Suprapubic skin (tissue), 4 donors: ENCODE measurements at regions not wholly inside any gene's neighbourhood (a gene's known extent, or its start where the extent isn't known, plus 50 kb on each side); places are given as distances from the start of the nearest gene placed in this dataset.

Source experiments
- DNase-seq, 2 donors: peaks; one replicate each; pipeline ENCODE4 v3.0.0-alpha.2; 2019; ENCODE audit warnings: low spot score in 2 of 2
- H3K27ac ChIP-seq: fragments of 200-600 bp; sonication (generic); one replicate; pipeline ENCODE4 v1.5.1; 2019
- H3K27me3 ChIP-seq: fragments of 200-600 bp; sonication (generic); one replicate; pipeline ENCODE4 v1.5.1; 2019
- H3K36me3 ChIP-seq: fragments of 200-600 bp; sonication (generic); one replicate; pipeline ENCODE4 v1.5.1; 2019
- H3K4me1 ChIP-seq: fragments of 200-600 bp; sonication (generic); one replicate; pipeline ENCODE4 v1.5.1; 2019
- H3K4me3 ChIP-seq: fragments of 200-600 bp; sonication (generic); one replicate; pipeline ENCODE4 v1.5.1; 2019; ENCODE audit warnings: mild to moderate bottlenecking
- H3K9me3 ChIP-seq: fragments of 200-600 bp; sonication (generic); one replicate; pipeline ENCODE4 v1.5.1; 2019
- CTCF ChIP-seq, 2 donors: fragments of 200-600 bp in 1 of 2; fragments of 450-650 bp in 1 of 2; sonication (generic) in 1 of 2; IDR thresholded peaks; one replicate each; pipeline ENCODE4 v1.5.1; 2016 to 2019; ENCODE audit warnings: antibody characterized with exemption in 2 of 2, mild to moderate bottlenecking in 1 of 2, moderate library complexity in 1 of 2
- EP300 ChIP-seq: sonication (generic); formaldehyde crosslinking; IDR thresholded peaks from one replicate; pipeline ENCODE4 v1.6.1; 2017; ENCODE audit warnings: antibody characterized with exemption
- POLR2A ChIP-seq, 2 donors: fragments of 450-650 bp; IDR thresholded peaks; one replicate each; pipeline ENCODE4 v1.6.1; 2017; ENCODE audit warnings: antibody characterized with exemption in 2 of 2, mild to moderate bottlenecking in 2 of 2, moderate library complexity in 2 of 2
- POLR2AphosphoS5 ChIP-seq, 3 donors: sonication (generic); formaldehyde crosslinking; IDR thresholded peaks; one replicate each; pipeline ENCODE4 v1.6.1; 2017; ENCODE audit warnings: antibody characterized with exemption in 3 of 3
- WGBS: methylation state at CpG from one replicate; pipeline ENCODE4 v1.1.5; 2018; 5-methylcytosine and 5-hydroxymethylcytosine counted together

- TF ChIP-seq CTCF (IDR thresholded peaks at IDR 0.05): no peak
- no peaks in the 10 kb centered on the region for H3K27me3 ChIP-seq
- no peaks in the 10 kb centered on the region for H3K4me1 ChIP-seq
- DNase-seq: no peak
- no peak overlapping the region for H3K27ac ChIP-seq
- H3K9me3 ChIP-seq: no peaks in the 10 kb centered on the region
- 23% methylated on average over 1 of the region's 1 CpG for WGBS
- H3K36me3 ChIP-seq: no peaks in the 10 kb centered on the region
- H3K4me3 ChIP-seq: no peak overlapping the region
These were observed 578.8 kb downstream of the CDH11 start for GRCh38 chr16:64543031-64543430.

DNA sequence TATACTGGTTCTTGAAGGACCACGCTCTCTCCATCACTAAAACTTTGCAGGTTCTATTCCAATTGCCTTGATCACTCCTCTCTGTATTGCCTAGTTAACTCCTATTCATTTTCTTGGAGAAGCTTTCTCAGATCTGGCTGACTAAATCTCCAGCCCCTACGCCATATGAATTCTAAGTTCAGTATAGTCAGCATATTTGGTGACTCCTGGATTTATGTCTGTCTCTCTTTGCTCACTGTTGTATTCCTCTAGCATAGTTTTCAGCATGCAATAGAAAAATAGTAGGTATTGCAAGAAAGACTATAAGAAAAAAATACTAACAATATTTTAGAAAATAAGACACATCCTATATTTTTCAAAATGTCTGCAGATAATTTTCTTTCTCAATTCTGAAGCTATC is 579.7 kb downstream of the CDH11 start:
- 82% methylated on average over 2 of the region's 2 CpGs for WGBS
- H3K4me3 ChIP-seq: no peak overlapping the region
- no peak for DNase-seq
- no peaks in the 10 kb centered on the region for H3K27me3 ChIP-seq
- no peaks in the 10 kb centered on the region for H3K9me3 ChIP-seq
- TF ChIP-seq EP300 (no peak), CTCF (IDR thresholded peaks at IDR 0.05) (no peak), POLR2A (IDR thresholded peaks at IDR 0.05) (no peak), POLR2AphosphoS5 (IDR thresholded peaks at IDR 0.05) (no peak)
- H3K27ac ChIP-seq: no peak overlapping the region
- H3K36me3 ChIP-seq: no peaks in the 10 kb centered on the region
- H3K4me1 ChIP-seq: no peaks in the 10 kb centered on the region

DNA sequence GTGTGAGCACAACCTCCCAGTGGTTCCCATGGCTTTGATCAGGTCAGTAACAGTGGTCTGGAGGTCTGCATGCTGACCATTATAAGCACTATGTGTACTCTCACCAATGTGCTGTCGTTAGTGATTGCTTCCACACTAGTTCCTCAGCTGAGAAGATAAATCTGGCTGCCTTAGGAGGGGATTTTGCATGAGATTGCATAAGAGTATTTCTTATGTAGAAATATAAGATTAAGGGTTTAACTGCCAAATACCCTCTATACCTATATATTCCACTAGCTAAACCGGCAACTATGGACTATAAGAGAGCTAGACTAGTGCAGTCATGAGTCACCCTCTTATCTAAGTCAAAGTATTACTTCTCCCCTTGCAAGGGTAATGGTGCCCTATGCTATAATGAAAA is 580.2 kb downstream of the CDH11 start:
- TF ChIP-seq POLR2A (IDR thresholded peaks at IDR 0.05): no peak
- no peak for DNase-seq
- H3K9me3 ChIP-seq: no peaks in the 10 kb centered on the region
- H3K4me3 ChIP-seq: no peak overlapping the region
- no peak overlapping the region for H3K27ac ChIP-seq
- H3K36me3 ChIP-seq: no peaks in the 10 kb centered on the region
- 54% methylated on average over 2 of the region's 2 CpGs for WGBS
- no peaks in the 10 kb centered on the region for H3K4me1 ChIP-seq
- no peaks in the 10 kb centered on the region for H3K27me3 ChIP-seq

- H3K9me3 ChIP-seq: no peaks in the 10 kb centered on the region
- no peaks in the 10 kb centered on the region for H3K4me1 ChIP-seq
- H3K36me3 ChIP-seq: no peaks in the 10 kb centered on the region
- WGBS: 57% methylated on average over 3 of the region's 3 CpGs
- no peak overlapping the region for H3K27ac ChIP-seq
- H3K4me3 ChIP-seq: no peak overlapping the region
- H3K27me3 ChIP-seq: no peaks in the 10 kb centered on the region
- TF ChIP-seq POLR2A (IDR thresholded peaks at IDR 0.05) (no peak), EP300 (no peak), CTCF (IDR thresholded peaks at IDR 0.05) (no peak), POLR2AphosphoS5 (IDR thresholded peaks at IDR 0.05) (no peak)
- no peak for DNase-seq
These were observed 581.4 kb downstream of the CDH11 start for GRCh38 chr16:64540434-64540833.

- Histone ChIP-seq H3K27ac (no peak overlapping the region), H3K27me3 (no peaks in the 10 kb centered on the region), H3K4me3 (no peak overlapping the region), H3K36me3 (no peaks in the 10 kb centered on the region), H3K4me1 (no peaks in the 10 kb centered on the region), H3K9me3 (no peaks in the 10 kb centered on the region)
- DNase-seq: no peak
- TF ChIP-seq CTCF (IDR thresholded peaks at IDR 0.05): no peak
- WGBS: 36% methylated on average over 4 of the region's 4 CpGs
These were observed 582.0 kb downstream of the CDH11 start for GRCh38 chr16:64539811-64540371.

DNA sequence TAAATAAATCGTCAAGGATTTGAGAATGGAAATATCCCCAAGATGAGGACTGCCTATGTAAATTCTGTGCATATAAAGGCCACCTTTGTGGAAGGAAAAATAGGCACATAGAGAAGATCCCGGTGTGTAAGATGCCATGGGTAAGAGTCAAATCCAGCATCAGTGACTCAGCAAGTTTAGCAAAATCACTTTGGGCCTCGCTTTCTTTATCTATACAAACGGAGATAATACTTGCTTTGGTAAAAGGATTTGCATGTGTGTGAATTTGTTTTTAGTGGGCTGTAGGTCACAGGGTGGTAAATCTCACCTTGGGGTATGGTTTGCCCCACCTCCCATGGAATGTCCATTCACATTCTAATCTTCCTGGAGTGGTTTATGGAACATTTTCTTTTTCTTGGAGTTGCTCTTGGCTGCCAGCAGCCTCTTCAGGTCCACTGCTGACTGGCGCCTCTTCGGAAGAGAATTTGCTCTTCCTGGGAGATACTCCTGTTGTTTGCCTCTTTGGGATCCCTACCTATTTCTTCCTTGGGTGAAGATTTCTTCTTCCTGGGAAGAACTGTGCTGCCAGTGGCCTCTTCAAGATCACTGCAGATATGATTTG is 587.6 kb downstream of the CDH11 start:
- H3K4me1 ChIP-seq: no peaks in the 10 kb centered on the region
- DNase-seq: no peak
- H3K27me3 ChIP-seq: no peaks in the 10 kb centered on the region
- H3K27ac ChIP-seq: no peak overlapping the region
- no peaks in the 10 kb centered on the region for H3K9me3 ChIP-seq
- TF ChIP-seq CTCF (IDR thresholded peaks at IDR 0.05) (no peak), POLR2AphosphoS5 (IDR thresholded peaks at IDR 0.05) (no peak), EP300 (no peak), POLR2A (IDR thresholded peaks at IDR 0.05) (no peak)
- H3K36me3 ChIP-seq: no peaks in the 10 kb centered on the region
- WGBS: 82% methylated on average over 6 of the region's 6 CpGs
- H3K4me3 ChIP-seq: no peak overlapping the region
